Neural cell (in vitro differentiated cells): ENCODE measurements at regions not wholly inside any gene's neighbourhood (a gene's known extent, or its start where the extent isn't known, plus 50 kb on each side); places are given as distances from the start of the nearest gene placed in this dataset.

ENCODE experiments used
- H2AFZ ChIP-seq: fragments of 200-600, 300-800 bp; sonication (generic), shearing (Covaris generic); 2 replicates; pipeline ENCODE4 v1.6.0; 2014; ENCODE audit warnings: low read depth, mild to moderate bottlenecking, antibody characterized with exemption, low read length, moderate library complexity
- H3F3A ChIP-seq: fragments of 200-600 bp; shearing (Covaris generic); 2 replicates; pipeline ENCODE4 v1.6.1; 2016; ENCODE audit warnings: mild to moderate bottlenecking, moderate library complexity, mixed read lengths, antibody characterized with exemption, low read length; ENCODE audit not compliant: insufficient read depth, poor library complexity, severe bottlenecking
- H3K27ac ChIP-seq: fragments of 200-600, 300-800 bp; sonication (generic), shearing (Covaris generic); 2 replicates; pipeline ENCODE4 v1.5.1; 2014; ENCODE audit warnings: mild to moderate bottlenecking, low read length, moderate library complexity
- H3K27me3 ChIP-seq: fragments of 300-800, 200-600 bp; sonication (generic), shearing (Covaris generic); 2 replicates; pipeline ENCODE4 v1.6.0; 2014; ENCODE audit warnings: mild to moderate bottlenecking, low read depth, low read length, moderate library complexity; ENCODE audit not compliant: insufficient read depth
- H3K36me3 ChIP-seq: fragments of 300-800, 200-600 bp; sonication (generic), shearing (Covaris generic); 2 replicates; pipeline ENCODE4 v1.5.1; 2014; ENCODE audit warnings: mild to moderate bottlenecking, antibody characterized with exemption, low read length, moderate library complexity; ENCODE audit not compliant: insufficient read depth
- H3K4me2 ChIP-seq: fragments of 300-800, 200-600 bp; sonication (generic), shearing (Covaris generic); 2 replicates; pipeline ENCODE4 v1.6.0; 2014; ENCODE audit warnings: mild to moderate bottlenecking, low read length
- H3K4me3 ChIP-seq: fragments of 300-800, 200-600 bp; sonication (generic), shearing (Covaris generic); 2 replicates; pipeline ENCODE4 v1.5.1; 2014; ENCODE audit warnings: mild to moderate bottlenecking, low read length, moderate library complexity
- H3K79me2 ChIP-seq: fragments of 200-600 bp; shearing (Covaris generic); replicated peaks from 2 replicates; pipeline ENCODE4 v1.6.0; 2014; ENCODE audit warnings: mild to moderate bottlenecking, low read length, moderate library complexity; ENCODE audit not compliant: insufficient read depth
- H3K9ac ChIP-seq: fragments of 300-800, 200-600 bp; sonication (generic), shearing (Covaris generic); 2 replicates; pipeline ENCODE4 v1.6.1; 2016; ENCODE audit warnings: mild to moderate bottlenecking, low read length, mixed read lengths
- H3K9me2 ChIP-seq: fragments of 200-600 bp; shearing (Covaris generic); 2 replicates; pipeline ENCODE4 v1.6.1; 2016; ENCODE audit warnings: mild to moderate bottlenecking, low read length, mixed read lengths; ENCODE audit not compliant: insufficient read depth
- H3K9me3 ChIP-seq: fragments of 200-600, 300-800 bp; sonication (generic), shearing (Covaris generic); 2 replicates; pipeline ENCODE4 v1.6.1; 2016; ENCODE audit warnings: mild to moderate bottlenecking, mixed run types, low read length, moderate library complexity, mixed read lengths
- H4K20me1 ChIP-seq: fragments of 200-600 bp; shearing (Covaris generic); 2 replicates; pipeline ENCODE4 v1.6.1; 2016; ENCODE audit warnings: mild to moderate bottlenecking, mixed run types; ENCODE audit not compliant: insufficient read depth
- EP300 ChIP-seq: fragments of 450-650 bp; conservative IDR thresholded peaks from 2 replicates; pipeline ENCODE4 v1.6.1; 2014; ENCODE audit warnings: antibody characterized with exemption, mild to moderate bottlenecking, moderate library complexity; ENCODE audit not compliant: poor library complexity, severe bottlenecking
- EZH2 ChIP-seq: fragments of 200-600, 300-800 bp; shearing (Covaris generic), sonication (generic); IDR thresholded peaks from 2 replicates; pipeline ENCODE4 v1.6.1; 2014; ENCODE audit warnings: antibody characterized with exemption, low read length, borderline replicate concordance, mild to moderate bottlenecking; ENCODE audit not compliant: insufficient read depth, poor library complexity, severe bottlenecking
- MXI1 ChIP-seq: fragments of 450-650 bp; conservative IDR thresholded peaks from 2 replicates; pipeline ENCODE4 v1.6.1; 2014; ENCODE audit warnings: antibody characterized with exemption, mild to moderate bottlenecking; ENCODE audit not compliant: poor library complexity, severe bottlenecking
- POLR2AphosphoS5 ChIP-seq: IDR thresholded peaks from 2 replicates; pipeline ENCODE4 v1.6.1; 2012
- RAD21 ChIP-seq: fragments of 450-650 bp; conservative IDR thresholded peaks from 2 replicates; pipeline ENCODE4 v1.6.1; 2014; ENCODE audit warnings: antibody characterized with exemption, mild to moderate bottlenecking, moderate library complexity
- SMC3 ChIP-seq: fragments of 450-650 bp; conservative IDR thresholded peaks from 2 replicates; pipeline ENCODE4 v1.6.1; 2014; ENCODE audit warnings: antibody characterized with exemption, mild to moderate bottlenecking, moderate library complexity; ENCODE audit not compliant: poor library complexity
- TAF1 ChIP-seq: IDR thresholded peaks from 2 replicates; pipeline ENCODE4 v1.6.1; 2012; ENCODE audit warnings: low read depth
- TF ChIP-seq, protein P1 (sequence below): fragments of 450-650 bp; IDR thresholded peaks from 2 replicates; pipeline ENCODE4 v1.5.1; 2014; ENCODE audit warnings: antibody characterized with exemption, mild to moderate bottlenecking, moderate library complexity; ENCODE audit not compliant: poor library complexity, severe bottlenecking
- TF ChIP-seq, protein P2 (sequence below): IDR thresholded peaks from 2 replicates; pipeline ENCODE4 v1.6.1; 2012; ENCODE audit warnings: borderline replicate concordance

DNA sequence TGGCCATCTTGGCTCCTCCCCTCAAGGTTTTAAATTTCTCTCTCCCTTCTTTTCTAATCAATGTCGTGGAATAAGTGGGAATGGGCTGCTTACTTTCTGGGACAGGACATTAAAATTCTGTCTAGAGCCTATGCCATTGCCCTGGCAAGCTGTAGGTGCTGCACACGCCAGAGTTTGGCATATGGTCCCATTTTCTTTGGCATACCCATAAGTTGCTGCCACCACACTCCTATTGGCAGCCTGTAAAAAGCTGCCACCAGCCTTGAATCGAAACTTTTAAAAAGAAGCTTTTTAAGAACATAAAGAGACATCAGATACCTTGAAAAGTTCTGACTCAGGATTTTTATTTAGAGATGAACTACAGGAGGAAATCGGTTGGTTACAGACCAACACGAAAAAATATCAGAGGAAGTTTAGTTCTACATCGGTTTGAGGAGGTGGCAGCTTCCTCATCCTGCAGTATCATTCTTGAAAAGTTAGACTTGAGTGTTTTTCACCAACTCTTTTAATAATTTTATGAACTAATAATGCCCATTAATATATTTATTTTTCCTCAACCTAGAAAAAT lies 517.8 kb upstream of the ANO5 start:
- Histone ChIP-seq H3K9me3 (no peaks in the 10 kb centered on the region), H3K9me2 (no peaks in the 10 kb centered on the region), H3K4me2 (no peak overlapping the region), H3K36me3 (no peaks in the 10 kb centered on the region), H3F3A (no peaks in the 10 kb centered on the region), H3K9ac (no peak overlapping the region), H4K20me1 (no peaks in the 10 kb centered on the region), H3K4me3 (no peak overlapping the region), H2AFZ (no peak overlapping the region), H3K27ac (no peak overlapping the region), H3K27me3 (no peaks in the 10 kb centered on the region), H3K79me2 (no peaks in the 10 kb centered on the region)
- TF ChIP-seq RAD21, result no peak
- TF ChIP-seq SMC3, result no peak
- TF ChIP-seq, protein P1, sequence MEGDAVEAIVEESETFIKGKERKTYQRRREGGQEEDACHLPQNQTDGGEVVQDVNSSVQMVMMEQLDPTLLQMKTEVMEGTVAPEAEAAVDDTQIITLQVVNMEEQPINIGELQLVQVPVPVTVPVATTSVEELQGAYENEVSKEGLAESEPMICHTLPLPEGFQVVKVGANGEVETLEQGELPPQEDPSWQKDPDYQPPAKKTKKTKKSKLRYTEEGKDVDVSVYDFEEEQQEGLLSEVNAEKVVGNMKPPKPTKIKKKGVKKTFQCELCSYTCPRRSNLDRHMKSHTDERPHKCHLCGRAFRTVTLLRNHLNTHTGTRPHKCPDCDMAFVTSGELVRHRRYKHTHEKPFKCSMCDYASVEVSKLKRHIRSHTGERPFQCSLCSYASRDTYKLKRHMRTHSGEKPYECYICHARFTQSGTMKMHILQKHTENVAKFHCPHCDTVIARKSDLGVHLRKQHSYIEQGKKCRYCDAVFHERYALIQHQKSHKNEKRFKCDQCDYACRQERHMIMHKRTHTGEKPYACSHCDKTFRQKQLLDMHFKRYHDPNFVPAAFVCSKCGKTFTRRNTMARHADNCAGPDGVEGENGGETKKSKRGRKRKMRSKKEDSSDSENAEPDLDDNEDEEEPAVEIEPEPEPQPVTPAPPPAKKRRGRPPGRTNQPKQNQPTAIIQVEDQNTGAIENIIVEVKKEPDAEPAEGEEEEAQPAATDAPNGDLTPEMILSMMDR, result no peak
- no peak for TF ChIP-seq POLR2AphosphoS5
- TF ChIP-seq, protein P2, sequence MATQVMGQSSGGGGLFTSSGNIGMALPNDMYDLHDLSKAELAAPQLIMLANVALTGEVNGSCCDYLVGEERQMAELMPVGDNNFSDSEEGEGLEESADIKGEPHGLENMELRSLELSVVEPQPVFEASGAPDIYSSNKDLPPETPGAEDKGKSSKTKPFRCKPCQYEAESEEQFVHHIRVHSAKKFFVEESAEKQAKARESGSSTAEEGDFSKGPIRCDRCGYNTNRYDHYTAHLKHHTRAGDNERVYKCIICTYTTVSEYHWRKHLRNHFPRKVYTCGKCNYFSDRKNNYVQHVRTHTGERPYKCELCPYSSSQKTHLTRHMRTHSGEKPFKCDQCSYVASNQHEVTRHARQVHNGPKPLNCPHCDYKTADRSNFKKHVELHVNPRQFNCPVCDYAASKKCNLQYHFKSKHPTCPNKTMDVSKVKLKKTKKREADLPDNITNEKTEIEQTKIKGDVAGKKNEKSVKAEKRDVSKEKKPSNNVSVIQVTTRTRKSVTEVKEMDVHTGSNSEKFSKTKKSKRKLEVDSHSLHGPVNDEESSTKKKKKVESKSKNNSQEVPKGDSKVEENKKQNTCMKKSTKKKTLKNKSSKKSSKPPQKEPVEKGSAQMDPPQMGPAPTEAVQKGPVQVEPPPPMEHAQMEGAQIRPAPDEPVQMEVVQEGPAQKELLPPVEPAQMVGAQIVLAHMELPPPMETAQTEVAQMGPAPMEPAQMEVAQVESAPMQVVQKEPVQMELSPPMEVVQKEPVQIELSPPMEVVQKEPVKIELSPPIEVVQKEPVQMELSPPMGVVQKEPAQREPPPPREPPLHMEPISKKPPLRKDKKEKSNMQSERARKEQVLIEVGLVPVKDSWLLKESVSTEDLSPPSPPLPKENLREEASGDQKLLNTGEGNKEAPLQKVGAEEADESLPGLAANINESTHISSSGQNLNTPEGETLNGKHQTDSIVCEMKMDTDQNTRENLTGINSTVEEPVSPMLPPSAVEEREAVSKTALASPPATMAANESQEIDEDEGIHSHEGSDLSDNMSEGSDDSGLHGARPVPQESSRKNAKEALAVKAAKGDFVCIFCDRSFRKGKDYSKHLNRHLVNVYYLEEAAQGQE, result no peak
- TF ChIP-seq EP300, result no peak
- TF ChIP-seq TAF1, result no peak

DNA sequence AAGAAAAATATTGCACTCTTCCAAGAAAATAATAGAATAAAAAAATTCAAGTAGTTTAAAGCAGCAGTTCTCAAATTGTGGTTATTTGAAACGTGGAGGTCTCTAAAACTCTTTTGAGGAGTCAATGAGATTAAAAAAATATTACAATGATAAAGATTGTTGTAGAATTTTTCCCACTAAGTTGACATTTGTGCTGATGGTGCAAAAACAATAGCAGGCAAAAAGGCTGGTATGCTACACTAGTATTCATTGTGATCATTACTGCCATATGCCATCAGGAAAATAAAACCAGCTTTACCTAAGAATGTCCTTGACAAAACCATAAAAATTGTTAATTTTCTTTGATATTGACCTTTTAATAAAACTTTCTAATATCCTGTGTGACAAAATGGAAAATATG lies 505.2 kb upstream of the ANO5 start:
- TF ChIP-seq, protein P1, result no peak
- TF ChIP-seq SMC3 (no peak), EZH2 (no peak), TAF1 (no peak), MXI1 (no peak), RAD21 (no peak), EP300 (no peak), POLR2AphosphoS5 (no peak)
- TF ChIP-seq, protein P2, result no peak
- H4K20me1 ChIP-seq, result no peaks in the 10 kb centered on the region
- H3K36me3 ChIP-seq, result no peaks in the 10 kb centered on the region

More for the DNA sequence above, 505.2 kb upstream of the ANO5 start:
- Histone ChIP-seq H3K27ac (no peak overlapping the region), H2AFZ (no peak overlapping the region), H3K4me3 (no peak overlapping the region), H3K4me2 (no peak overlapping the region), H3K27me3 (no peaks in the 10 kb centered on the region), H3K9ac (no peak overlapping the region), H3K9me2 (no peaks in the 10 kb centered on the region), H3K79me2 (no peaks in the 10 kb centered on the region), H3F3A (no peaks in the 10 kb centered on the region), H3K9me3 (no peaks in the 10 kb centered on the region)
